ENCODE measurements at regions not wholly inside any gene's neighbourhood (a gene's known extent, or its start where the extent isn't known, plus 50 kb on each side); places are given as distances from the start of the nearest gene placed in this dataset.

DNA sequence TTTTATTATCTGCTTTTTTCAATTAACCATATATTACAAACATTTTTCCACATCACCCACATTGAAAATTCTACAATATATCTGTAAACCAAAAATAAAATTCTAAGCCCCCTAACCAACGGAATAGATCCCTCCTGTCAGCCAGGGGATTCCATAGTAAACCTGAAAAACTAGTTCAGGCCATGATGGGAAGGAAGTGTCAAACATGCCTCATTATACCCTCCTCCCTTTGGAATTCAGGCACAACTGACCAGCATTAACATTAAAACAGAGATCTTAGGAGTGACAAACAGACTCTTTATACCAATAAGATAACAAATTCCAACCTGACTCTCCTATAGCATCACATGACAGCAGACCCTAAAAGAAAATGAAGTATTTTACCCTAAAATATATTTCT lies 113.7 kb upstream of the DMRT1 start:
- POLR2A ChIA-PET = no interaction called here
- DNase-seq (ENCODE audit: extremely low spot score) = no peak
- CTCF ChIA-PET = no interaction called here
- TF ChIP-seq TARDBP (IDR thresholded peaks at IDR 0.05) (no peak), BHLHE40 (IDR thresholded peaks at IDR 0.05; ENCODE audit: borderline replicate concordance) (no peak), NFRKB (IDR thresholded peaks at IDR 0.05) (no peak), FOXA1 (IDR thresholded peaks at IDR 0.05) (no peak), ZNF384 (IDR thresholded peaks at IDR 0.05) (no peak), ELF4 (IDR thresholded peaks at IDR 0.05) (no peak), ARNT (IDR thresholded peaks at IDR 0.05) (no peak), HDGF (IDR thresholded peaks at IDR 0.05; ENCODE audit: borderline replicate concordance) (no peak), SUZ12 (IDR thresholded peaks at IDR 0.05) (no peak), FOXK2 (IDR thresholded peaks at IDR 0.05) (no peak), FOXM1 (IDR thresholded peaks at IDR 0.05; ENCODE audit: borderline replicate concordance) (no peak), L3MBTL2 (conservative IDR thresholded peaks at IDR 0.05) (no peak), SP1 (IDR thresholded peaks at IDR 0.05) (no peak)
- TF ChIP-seq, protein P1, sequence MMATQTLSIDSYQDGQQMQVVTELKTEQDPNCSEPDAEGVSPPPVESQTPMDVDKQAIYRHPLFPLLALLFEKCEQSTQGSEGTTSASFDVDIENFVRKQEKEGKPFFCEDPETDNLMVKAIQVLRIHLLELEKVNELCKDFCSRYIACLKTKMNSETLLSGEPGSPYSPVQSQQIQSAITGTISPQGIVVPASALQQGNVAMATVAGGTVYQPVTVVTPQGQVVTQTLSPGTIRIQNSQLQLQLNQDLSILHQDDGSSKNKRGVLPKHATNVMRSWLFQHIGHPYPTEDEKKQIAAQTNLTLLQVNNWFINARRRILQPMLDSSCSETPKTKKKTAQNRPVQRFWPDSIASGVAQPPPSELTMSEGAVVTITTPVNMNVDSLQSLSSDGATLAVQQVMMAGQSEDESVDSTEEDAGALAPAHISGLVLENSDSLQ (IDR thresholded peaks at IDR 0.05) = no peak

DNA sequence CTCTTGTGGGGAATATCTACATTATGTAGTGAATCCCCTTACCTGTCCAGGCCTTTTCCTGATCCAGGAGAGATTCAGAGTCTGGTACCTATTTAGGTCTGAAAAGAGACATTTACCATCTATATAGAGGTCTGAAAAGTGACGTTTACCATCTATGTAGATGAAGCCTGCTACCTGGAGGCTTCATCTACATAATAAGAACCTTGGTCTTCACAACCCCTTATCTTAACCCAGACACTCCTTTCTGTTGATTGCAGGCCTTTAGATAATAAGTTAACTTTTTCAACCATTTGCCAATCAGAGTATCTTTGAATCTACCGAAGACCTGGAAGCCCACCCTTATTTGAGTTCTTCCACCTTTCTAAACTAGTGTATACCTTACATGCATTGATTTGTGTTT lies 113.0 kb upstream of the DMRT1 start:
- ChIA-PET POLR2A (no interaction called here), CTCF (no interaction called here)
- TF ChIP-seq BHLHE40 (IDR thresholded peaks at IDR 0.05; ENCODE audit: borderline replicate concordance) = no peak
- TF ChIP-seq L3MBTL2 (conservative IDR thresholded peaks at IDR 0.05) = no peak
- TF ChIP-seq HDGF (IDR thresholded peaks at IDR 0.05; ENCODE audit: borderline replicate concordance) = no peak
- TF ChIP-seq CTBP1 (IDR thresholded peaks at IDR 0.05; ENCODE audit: borderline replicate concordance) = no peak
- no peak for TF ChIP-seq FOXM1 (IDR thresholded peaks at IDR 0.05; ENCODE audit: borderline replicate concordance)
- TF ChIP-seq SP1 (IDR thresholded peaks at IDR 0.05) = no peak
- no peak for DNase-seq (ENCODE audit: extremely low spot score)

DNA sequence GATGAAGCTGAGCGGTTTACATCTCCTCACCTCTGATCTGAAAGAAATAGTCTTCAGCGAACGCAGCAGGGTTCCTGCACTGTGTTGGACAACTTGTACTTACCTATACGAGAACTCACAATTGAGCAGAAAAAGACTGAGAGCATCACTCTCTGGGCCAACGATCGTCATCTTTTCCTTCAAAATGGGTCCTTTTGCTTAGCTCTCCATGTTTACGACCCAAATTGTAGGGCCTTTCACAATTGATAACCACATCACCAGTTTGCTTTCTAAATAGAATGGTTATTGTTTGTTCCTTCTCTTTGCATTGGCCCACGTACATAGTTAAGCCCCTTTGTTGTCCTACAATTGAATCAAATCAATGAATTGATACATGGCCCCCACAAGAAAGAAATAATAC lies 110.0 kb upstream of the DMRT1 start:
- ChIA-PET CTCF (no interaction called here), POLR2A (no interaction called here)
- no peak for DNase-seq (ENCODE audit: extremely low spot score)
- no peak for TF ChIP-seq BHLHE40 (IDR thresholded peaks at IDR 0.05; ENCODE audit: borderline replicate concordance)
- no peak for TF ChIP-seq FOXK2 (IDR thresholded peaks at IDR 0.05)
- no peak for TF ChIP-seq FOXM1 (IDR thresholded peaks at IDR 0.05; ENCODE audit: borderline replicate concordance)
- TF ChIP-seq L3MBTL2 (conservative IDR thresholded peaks at IDR 0.05) = no peak
- no peak for TF ChIP-seq CTBP1 (IDR thresholded peaks at IDR 0.05; ENCODE audit: borderline replicate concordance)
- no peak for TF ChIP-seq NFRKB (IDR thresholded peaks at IDR 0.05)
- no peak for TF ChIP-seq FOXA1 (IDR thresholded peaks at IDR 0.05)
- no peak for TF ChIP-seq HDGF (IDR thresholded peaks at IDR 0.05; ENCODE audit: borderline replicate concordance)
- no peak for TF ChIP-seq ARNT (IDR thresholded peaks at IDR 0.05)
- no peak for TF ChIP-seq SUZ12 (IDR thresholded peaks at IDR 0.05)
- no peak for TF ChIP-seq LEF1 (IDR thresholded peaks at IDR 0.05; ENCODE audit: borderline replicate concordance)
- TF ChIP-seq ELF4 (IDR thresholded peaks at IDR 0.05) = no peak
- TF ChIP-seq, protein P1 (IDR thresholded peaks at IDR 0.05) = no peak
- TF ChIP-seq ZNF384 (IDR thresholded peaks at IDR 0.05) = no peak
- no peak for TF ChIP-seq SP1 (IDR thresholded peaks at IDR 0.05)
- no peak for TF ChIP-seq TARDBP (IDR thresholded peaks at IDR 0.05)

- DNase-seq (ENCODE audit: extremely low spot score) = no peak
- CTCF ChIA-PET = no interaction called here
- POLR2A ChIA-PET = no interaction called here
- TF ChIP-seq NFRKB (IDR thresholded peaks at IDR 0.05) = no peak
- no peak for TF ChIP-seq ARNT (IDR thresholded peaks at IDR 0.05)
- TF ChIP-seq, protein P1 (IDR thresholded peaks at IDR 0.05) = no peak
- no peak for TF ChIP-seq ELF4 (IDR thresholded peaks at IDR 0.05)
- TF ChIP-seq LEF1 (IDR thresholded peaks at IDR 0.05; ENCODE audit: borderline replicate concordance) = no peak
- TF ChIP-seq ZNF384 (IDR thresholded peaks at IDR 0.05) = no peak
- no peak for TF ChIP-seq L3MBTL2 (conservative IDR thresholded peaks at IDR 0.05)
- TF ChIP-seq TARDBP (IDR thresholded peaks at IDR 0.05) = no peak
- no peak for TF ChIP-seq FOXA1 (IDR thresholded peaks at IDR 0.05)
These were observed 106.5 kb upstream of the DMRT1 start for GRCh38 chr9:734831-735511.

GRCh38 chr9:737400-738120 lies 103.9 kb upstream of the DMRT1 start:
- ChIA-PET POLR2A (no interaction called here), CTCF (no interaction called here)
- no peak for DNase-seq (ENCODE audit: extremely low spot score)
- no peak for TF ChIP-seq LEF1 (IDR thresholded peaks at IDR 0.05; ENCODE audit: borderline replicate concordance)
- TF ChIP-seq BHLHE40 (IDR thresholded peaks at IDR 0.05; ENCODE audit: borderline replicate concordance) = no peak
- TF ChIP-seq SUZ12 (IDR thresholded peaks at IDR 0.05) = no peak
- no peak for TF ChIP-seq NFRKB (IDR thresholded peaks at IDR 0.05)
- TF ChIP-seq FOXM1 (IDR thresholded peaks at IDR 0.05; ENCODE audit: borderline replicate concordance) = no peak
- TF ChIP-seq ARNT (IDR thresholded peaks at IDR 0.05) = no peak
- no peak for TF ChIP-seq FOXK2 (IDR thresholded peaks at IDR 0.05)
- TF ChIP-seq CTBP1 (IDR thresholded peaks at IDR 0.05; ENCODE audit: borderline replicate concordance) = no peak
- no peak for TF ChIP-seq FOXA1 (IDR thresholded peaks at IDR 0.05)
- no peak for TF ChIP-seq L3MBTL2 (conservative IDR thresholded peaks at IDR 0.05)
- TF ChIP-seq ZNF384 (IDR thresholded peaks at IDR 0.05) = no peak
- no peak for TF ChIP-seq TARDBP (IDR thresholded peaks at IDR 0.05)
- TF ChIP-seq HDGF (IDR thresholded peaks at IDR 0.05; ENCODE audit: borderline replicate concordance) = no peak
- no peak for TF ChIP-seq SP1 (IDR thresholded peaks at IDR 0.05)
- TF ChIP-seq ELF4 (IDR thresholded peaks at IDR 0.05) = no peak
- TF ChIP-seq, protein P1 (IDR thresholded peaks at IDR 0.05) = no peak

Measured in HEK293T (cell line).